ENCODE measurements at regions not wholly inside any gene's neighbourhood (a gene's known extent, or its start where the extent isn't known, plus 50 kb on each side); places are given as distances from the start of the nearest gene placed in this dataset.

- TF ChIP-seq CTCF (IDR thresholded peaks at IDR 0.05; ENCODE audit: low read depth, low read length, missing control alignments), result no peak
- DNase-seq, result no peak
- Histone ChIP-seq H3K27me3 (replicated peaks) (no peaks in the 10 kb centered on the region), H3K27ac (no peak overlapping the region), H3K36me3 (replicated peaks) (no peaks in the 10 kb centered on the region), H3K4me3 (ENCODE audit: low read depth, low read length) (no peak overlapping the region)
- in situ Hi-C loops (cut with HindIII; ENCODE audit: low pct_ligation_motif_present, low sequenced_read_pairs), result no loop called here
Measured at GRCh38 chr4:164154416-164154815, 599.5 kb upstream of the SMIM31 start.

- peak; percentile 49 for DNase-seq
- Histone ChIP-seq H3K36me3 (replicated peaks) (no peaks in the 10 kb centered on the region), H3K27ac (no peak overlapping the region), H3K27me3 (replicated peaks) (no peaks in the 10 kb centered on the region), H3K4me3 (ENCODE audit: low read depth, low read length) (no peak overlapping the region)
- TF ChIP-seq CTCF (IDR thresholded peaks at IDR 0.05; ENCODE audit: low read depth, low read length, missing control alignments), result no peak
- in situ Hi-C loops (cut with HindIII; ENCODE audit: low pct_ligation_motif_present, low sequenced_read_pairs), result no loop called here
Measured at GRCh38 chr4:164169591-164169990, 584.3 kb upstream of the SMIM31 start.

GRCh38 chr4:164177153-164177552 lies 576.8 kb upstream of the SMIM31 start:
- Histone ChIP-seq H3K36me3 (replicated peaks) (no peaks in the 10 kb centered on the region), H3K27me3 (replicated peaks) (no peaks in the 10 kb centered on the region), H3K4me3 (ENCODE audit: low read depth, low read length) (no peak overlapping the region), H3K27ac (no peak overlapping the region)
- DNase-seq, result no peak
- in situ Hi-C loops (cut with HindIII; ENCODE audit: low pct_ligation_motif_present, low sequenced_read_pairs), result no loop called here
- no peak for TF ChIP-seq CTCF (IDR thresholded peaks at IDR 0.05; ENCODE audit: low read depth, low read length, missing control alignments)

- no peaks in the 10 kb centered on the region for H3K27me3 ChIP-seq (replicated peaks)
- in situ Hi-C loops (cut with HindIII; ENCODE audit: low pct_ligation_motif_present, low sequenced_read_pairs), result no loop called here
- TF ChIP-seq CTCF (IDR thresholded peaks at IDR 0.05; ENCODE audit: low read depth, low read length, missing control alignments), result no peak
- no peaks in the 10 kb centered on the region for H3K36me3 ChIP-seq (replicated peaks)
- no peak overlapping the region for H3K4me3 ChIP-seq (ENCODE audit: low read depth, low read length)
- no peak for DNase-seq
- H3K27ac ChIP-seq, result no peak overlapping the region
Measured at GRCh38 chr4:164177753-164178152, 576.2 kb upstream of the SMIM31 start.

- no peak for TF ChIP-seq CTCF (IDR thresholded peaks at IDR 0.05; ENCODE audit: low read depth, low read length, missing control alignments)
- DNase-seq, result no peak
- H3K36me3 ChIP-seq (replicated peaks), result no peaks in the 10 kb centered on the region
- H3K27me3 ChIP-seq (replicated peaks), result no peaks in the 10 kb centered on the region
- no peak overlapping the region for H3K27ac ChIP-seq
- no peak overlapping the region for H3K4me3 ChIP-seq (ENCODE audit: low read depth, low read length)
- in situ Hi-C loops (cut with HindIII; ENCODE audit: low pct_ligation_motif_present, low sequenced_read_pairs), result no loop called here
Measured at GRCh38 chr4:164188236-164188635, 565.7 kb upstream of the SMIM31 start.

GRCh38 chr4:164192844-164193243 lies 561.1 kb upstream of the SMIM31 start:
- Histone ChIP-seq H3K4me3 (ENCODE audit: low read depth, low read length) (no peak overlapping the region), H3K27me3 (replicated peaks) (no peaks in the 10 kb centered on the region), H3K36me3 (replicated peaks) (no peaks in the 10 kb centered on the region), H3K27ac (no peak overlapping the region)
- TF ChIP-seq CTCF (IDR thresholded peaks at IDR 0.05; ENCODE audit: low read depth, low read length, missing control alignments), result no peak
- in situ Hi-C loops (cut with HindIII; ENCODE audit: low pct_ligation_motif_present, low sequenced_read_pairs), result no loop called here
- DNase-seq, result no peak
